COR-L47 (cell line): ENCODE measurements at regions not wholly inside any gene's neighbourhood (a gene's known extent, or its start where the extent isn't known, plus 50 kb on each side); places are given as distances from the start of the nearest gene placed in this dataset.
"Not testable (repeated sequence)": the region's sequence is repeated elsewhere in the genome, so short reads cannot be mapped to it uniquely, and the experiment has no call there.

Experiments used
- DNase-seq: peaks from one replicate; lab custom pipeline; 2025; lab: John Stamatoyannopoulos, UW

- no peak for DNase-seq
Measured at GRCh38 chr15:57767481-57767880, 61.0 kb downstream of the POLR2M start.

- DNase-seq = no peak
Measured at GRCh38 chr15:57769266-57769665, 62.8 kb downstream of the POLR2M start.

GRCh38 chr15:57770495-57770894 is 64.0 kb downstream of the POLR2M start:
- DNase-seq = no peak

DNA sequence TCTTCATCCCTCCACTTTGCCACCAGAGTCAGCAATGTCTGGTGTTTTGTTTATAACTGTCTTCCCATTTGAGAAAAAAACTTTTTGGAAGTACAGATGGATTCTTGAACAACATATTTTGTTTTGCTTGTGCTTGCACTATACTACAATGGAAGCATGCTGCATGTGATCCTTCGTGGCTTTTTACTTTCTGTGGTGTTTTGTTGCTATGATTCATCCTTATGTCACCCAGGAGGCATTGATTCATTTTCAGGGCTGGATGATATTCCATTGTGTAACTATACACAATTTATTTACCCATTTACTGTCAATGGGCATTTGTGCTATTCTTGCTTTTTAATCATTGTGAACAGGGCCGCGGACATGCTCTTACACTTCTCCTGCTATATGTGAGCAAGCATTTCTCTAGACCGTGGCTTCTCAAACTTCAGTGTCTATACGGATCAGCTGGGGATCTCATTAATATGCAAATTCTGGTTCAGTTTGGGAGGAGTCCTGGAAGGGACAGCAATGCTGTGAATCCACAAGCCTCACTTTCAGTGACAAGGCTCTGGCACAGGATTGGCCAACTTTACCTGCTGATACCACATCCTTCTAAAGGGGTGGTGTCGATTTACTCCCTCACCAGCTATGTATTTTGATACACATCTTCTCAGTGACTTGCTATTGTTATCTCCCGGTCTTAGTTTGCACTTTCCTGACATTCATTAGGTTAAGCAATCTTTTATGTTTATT is 65.9 kb downstream of the POLR2M start:
- no peak for DNase-seq

DNA sequence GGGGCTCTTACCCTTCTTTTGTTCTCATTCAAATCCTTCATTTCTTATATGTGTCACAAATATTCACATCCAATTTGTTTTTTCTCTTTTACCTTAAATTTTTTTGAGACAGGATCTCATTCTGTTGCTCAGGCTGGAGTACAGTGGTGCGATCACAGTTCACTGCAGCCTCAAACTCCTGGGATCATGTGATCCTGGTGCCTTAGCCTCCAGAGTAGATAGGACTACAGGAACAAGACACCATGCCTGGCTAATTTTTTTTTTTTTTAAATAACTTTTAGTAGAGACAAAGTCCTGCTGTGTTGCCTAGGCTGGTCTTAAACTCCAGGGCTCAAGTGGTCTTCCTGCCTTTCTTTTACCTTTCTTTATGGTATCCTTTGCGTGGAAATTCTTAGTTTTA is 66.5 kb downstream of the POLR2M start:
- DNase-seq = no peak

DNA sequence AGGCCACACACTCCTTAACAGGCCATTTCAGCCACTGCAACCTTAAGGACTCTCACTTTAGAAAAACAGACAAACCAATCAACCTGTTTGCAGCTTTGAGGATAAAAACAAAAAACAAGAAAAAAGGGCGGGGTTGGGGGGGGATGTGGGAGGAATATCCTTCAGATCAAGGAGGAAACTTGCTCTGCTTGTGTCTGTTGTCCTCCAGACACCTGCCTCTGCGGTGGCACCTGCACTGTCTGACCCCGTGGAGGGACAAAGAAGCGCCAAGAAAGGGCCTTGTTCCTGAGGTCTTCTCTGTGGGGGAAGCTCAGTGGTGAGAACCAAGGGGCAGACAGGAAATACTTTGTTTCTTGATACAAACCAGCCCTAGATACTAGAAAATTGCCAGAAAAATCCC is 70.5 kb downstream of the POLR2M start:
- no peak for DNase-seq

- no peak for DNase-seq
Measured at GRCh38 chr15:57780471-57780870, 74.0 kb downstream of the POLR2M start.

- DNase-seq = no peak
Measured at GRCh38 chr15:57782731-57783130, 76.2 kb downstream of the POLR2M start.

DNA sequence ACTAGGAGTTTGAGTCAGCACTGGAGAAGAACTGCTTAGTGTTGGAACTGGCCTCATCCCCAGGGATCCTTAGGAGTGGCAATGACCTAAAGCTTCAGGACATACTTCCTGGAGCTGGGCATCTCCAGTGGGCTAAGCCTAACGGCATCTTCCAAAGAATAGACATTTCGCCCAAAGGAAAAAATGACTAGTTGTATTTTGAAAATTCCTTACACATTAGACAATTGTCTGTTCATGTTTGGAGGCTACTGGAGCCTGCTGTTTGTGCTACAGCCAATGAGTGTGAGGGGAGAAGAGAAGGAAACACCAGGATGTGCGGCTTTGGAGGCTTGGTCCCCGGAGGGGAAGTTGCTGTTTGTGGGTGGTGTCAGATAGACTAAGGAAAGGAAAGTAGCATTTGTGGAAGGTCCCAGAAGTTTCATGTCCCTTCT is 77.6 kb downstream of the POLR2M start:
- DNase-seq = no peak

DNA sequence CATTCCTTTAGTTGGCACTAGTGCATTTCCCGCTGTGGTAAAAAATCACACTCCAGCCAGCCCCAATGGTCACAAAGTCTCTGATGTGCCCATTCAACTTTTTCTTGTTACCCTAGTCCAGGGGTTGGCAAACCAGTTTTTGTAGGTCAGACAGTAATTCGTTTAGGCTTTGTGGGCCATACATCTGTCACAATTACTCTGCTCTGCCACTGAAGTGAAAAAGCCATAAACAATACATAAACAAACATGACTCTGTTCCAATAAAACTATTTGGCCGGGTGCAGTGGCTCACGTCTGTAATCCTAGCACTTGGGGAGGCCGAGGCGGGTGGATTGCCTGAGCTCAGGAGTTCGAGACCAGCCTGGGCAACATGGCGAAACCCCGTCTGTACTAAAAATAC is 78.5 kb downstream of the POLR2M start:
- DNase-seq = no peak

GRCh38 chr15:57785959-57786358 is 79.4 kb downstream of the POLR2M start:
- DNase-seq = no peak

DNA sequence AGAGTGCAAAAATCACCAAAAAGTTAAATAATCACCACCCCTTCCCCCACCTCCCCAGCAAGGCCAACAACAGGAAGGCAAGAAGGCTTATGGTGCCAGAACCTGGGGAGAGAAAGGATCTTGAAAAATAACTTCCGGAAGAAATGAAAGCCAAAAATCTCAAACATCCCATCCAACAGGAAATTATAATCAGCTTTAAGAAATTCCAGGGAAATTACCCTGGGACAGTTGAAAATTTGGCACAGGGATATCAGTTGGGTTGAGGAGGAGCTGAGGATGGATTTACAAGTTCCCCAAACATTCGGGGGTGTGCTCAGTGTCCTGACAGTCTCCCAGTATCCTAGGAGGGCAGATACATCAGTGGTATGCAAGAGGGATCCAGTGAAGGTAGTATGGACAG is 82.7 kb downstream of the POLR2M start:
- no peak for DNase-seq

DNA sequence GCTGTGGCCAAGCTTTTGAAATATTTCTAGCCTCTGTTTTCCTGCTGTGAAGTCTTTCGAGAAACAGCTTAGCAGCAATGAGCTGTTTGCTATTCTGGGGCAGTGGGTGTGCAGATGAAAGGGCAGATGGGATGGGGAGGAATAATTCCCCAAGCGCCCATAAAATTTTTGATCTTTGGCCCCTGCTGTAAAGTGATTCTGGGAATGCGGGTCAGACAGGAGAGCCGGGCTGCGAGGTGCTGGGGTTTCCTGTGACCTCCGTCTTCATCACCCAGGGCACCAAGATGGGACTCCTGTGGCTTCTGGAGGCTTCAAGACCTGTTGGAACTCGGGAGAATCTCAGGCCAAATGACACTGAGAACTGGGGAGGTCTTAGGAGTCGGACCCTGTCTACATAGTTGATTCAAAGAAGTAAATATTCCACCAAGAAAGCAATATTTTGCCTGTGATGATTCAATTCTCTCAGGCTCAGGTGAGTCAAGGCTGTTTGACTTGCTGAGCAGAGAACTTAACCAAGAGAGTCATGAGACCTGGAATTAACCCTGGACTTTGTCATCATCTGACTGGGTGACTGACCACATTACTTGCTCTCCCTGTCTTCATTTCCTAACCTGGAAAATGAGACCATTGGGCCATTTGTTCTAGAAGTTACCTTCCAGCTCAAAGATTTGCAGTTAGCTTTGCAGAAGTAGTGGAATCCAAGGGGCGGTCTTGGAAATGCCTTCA is 86.4 kb downstream of the POLR2M start:
- no peak for DNase-seq

DNA sequence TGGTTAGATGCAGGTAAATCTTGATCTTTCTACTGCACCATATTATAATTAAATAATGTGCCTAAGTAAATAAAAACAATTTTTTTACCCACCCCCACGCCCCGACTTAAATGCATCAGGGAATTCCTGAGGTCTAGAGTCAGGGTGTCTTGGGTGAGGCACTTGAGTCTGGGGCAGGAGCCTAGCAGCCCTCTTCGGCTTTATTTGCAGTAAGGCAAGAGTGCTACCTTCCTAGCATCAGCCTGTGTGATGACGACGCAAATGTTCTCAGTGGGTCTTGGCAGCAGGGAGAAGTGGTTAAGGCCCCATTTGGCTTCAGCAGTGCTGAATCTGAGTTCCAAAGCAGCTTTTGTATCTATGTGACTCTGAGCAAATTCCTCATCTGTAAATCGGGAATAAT is 88.7 kb downstream of the POLR2M start:
- DNase-seq = no peak

DNA sequence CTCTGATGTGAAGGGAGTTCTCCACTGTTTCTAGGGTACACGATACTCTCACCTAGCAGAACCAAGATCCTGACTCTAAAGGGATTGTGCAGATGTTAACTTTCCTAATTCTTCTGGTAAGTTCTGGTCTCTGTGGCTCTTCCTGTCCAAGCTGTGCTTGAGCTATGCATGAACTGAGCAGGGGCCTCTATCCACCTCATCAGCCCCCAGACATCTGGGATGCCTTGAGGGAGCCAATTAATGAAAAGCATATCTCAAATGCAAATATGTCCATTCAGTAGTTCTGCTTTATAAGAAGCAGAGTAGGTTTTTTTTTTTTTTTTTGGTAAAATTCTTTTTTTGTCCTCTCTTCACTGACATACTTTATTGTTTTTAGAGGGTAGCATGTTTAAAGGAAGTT is 89.6 kb downstream of the POLR2M start:
- DNase-seq = no peak

GRCh38 chr15:57797110-57797509 is 90.6 kb downstream of the POLR2M start:
- no peak for DNase-seq

- no peak for DNase-seq
Measured at GRCh38 chr15:57797568-57798267, 91.2 kb downstream of the POLR2M start.

GRCh38 chr15:57806003-57806402 is 99.5 kb downstream of the POLR2M start:
- DNase-seq = no peak

DNA sequence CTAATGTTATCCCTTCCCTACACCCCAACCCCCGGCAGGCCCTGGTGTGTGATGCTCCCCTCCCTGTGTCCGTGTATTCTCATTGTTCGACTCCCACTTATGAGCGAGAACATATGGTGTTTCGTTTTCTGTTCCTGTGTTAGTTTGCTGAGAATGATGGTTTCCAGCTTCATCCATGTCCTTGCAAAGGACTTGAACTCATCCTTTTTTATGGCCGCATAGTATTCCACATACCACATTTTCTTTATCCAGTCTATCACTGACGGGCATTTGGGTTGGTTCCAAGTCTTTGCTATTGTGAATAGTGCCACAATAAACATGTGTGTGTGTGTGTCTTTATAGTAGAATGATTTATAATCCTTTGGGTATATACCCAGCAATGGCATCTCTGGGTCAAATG is 102.8 kb downstream of the POLR2M start:
- not testable (repeated sequence) for DNase-seq

- DNase-seq = no peak
Measured at GRCh38 chr15:57816599-57816998, 110.1 kb downstream of the POLR2M start.

DNA sequence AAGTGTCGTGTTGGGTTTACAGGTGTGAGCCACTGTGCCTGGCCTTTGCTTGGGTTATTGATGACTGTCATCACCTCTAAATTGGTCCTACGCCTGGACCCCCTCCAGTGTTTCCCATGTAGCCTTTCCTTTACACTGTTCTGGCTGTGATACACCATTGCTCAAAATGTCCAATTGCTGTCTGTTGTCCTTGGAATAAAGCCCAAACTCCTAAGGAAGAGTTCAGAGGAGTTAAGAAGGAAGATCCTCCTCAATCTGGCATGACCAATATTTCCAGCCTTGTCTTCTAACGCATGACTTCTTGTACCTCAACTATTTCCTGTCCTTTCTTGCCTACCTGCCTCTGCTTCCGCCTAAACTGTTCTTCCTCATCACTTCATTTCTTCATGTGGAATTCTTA is 113.1 kb downstream of the POLR2M start:
- DNase-seq = no peak

DNA sequence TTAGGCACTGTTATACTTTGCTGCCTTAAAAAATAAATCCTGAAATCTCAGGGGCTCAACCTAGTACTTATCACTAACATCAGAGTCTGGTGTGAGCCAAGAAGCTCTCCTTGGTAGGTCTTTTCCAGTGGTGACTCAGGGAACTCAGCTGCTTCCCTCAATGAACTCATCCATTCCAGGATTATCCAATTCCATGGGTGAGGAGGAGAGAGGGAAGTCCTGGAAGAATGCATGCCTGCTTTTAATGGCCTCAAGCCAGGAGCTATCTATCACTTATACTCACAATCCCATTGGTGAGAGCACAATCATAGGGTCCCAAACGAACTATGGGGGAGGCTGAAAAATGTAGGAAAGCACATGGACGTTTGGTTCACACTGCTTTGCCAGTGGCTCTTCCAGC is 113.6 kb downstream of the POLR2M start:
- DNase-seq = no peak

- DNase-seq = no peak
Measured at GRCh38 chr15:57821826-57822225, 115.3 kb downstream of the POLR2M start.
